ENCODE measurements at regions not wholly inside any gene's neighbourhood (a gene's known extent, or its start where the extent isn't known, plus 50 kb on each side); places are given as distances from the start of the nearest gene placed in this dataset.

DNA sequence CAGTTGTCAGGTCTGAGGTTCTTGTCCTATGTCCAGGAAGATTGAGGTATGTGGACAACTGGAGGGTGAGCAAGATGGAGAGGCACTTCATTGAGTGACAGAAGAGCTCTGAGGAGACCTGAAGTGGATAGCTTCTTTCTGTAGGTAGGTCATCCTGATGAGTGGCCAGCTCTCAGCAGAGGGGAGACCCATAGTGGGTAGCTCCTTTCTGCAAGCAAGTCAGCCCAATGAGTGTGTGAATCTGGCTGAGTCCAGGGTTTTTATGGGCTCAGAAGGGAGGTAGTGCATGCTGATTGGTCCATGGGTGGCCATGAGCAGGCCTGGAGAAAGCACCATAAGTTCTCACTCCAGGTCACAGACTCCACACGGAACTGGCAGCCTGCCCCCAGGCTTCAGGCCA lies 92.6 kb upstream of the GALNT5 start:
- intact Hi-C loops (cut with micrococcal nuclease; ENCODE audit: unreplicated experiment) (no loop called here), in situ Hi-C loops (cut with HindIII; ENCODE audit: extremely low pct_ligation_motif_present, low pct_unique_long_range_greater_than_20kb) (no loop called here)
- WGBS (ENCODE audit: low lambda C conversion rate): 0% methylated on average over 1 of the region's 1 CpG
- no peak overlapping the region for H3K9ac ChIP-seq (ENCODE audit: insufficient read depth, low read depth, low read length)
- no peak overlapping the region for H2AFZ ChIP-seq (ENCODE audit: low read length)
- ChIA-PET POLR2A (no interaction called here), CTCF (ENCODE audit: low intra/inter-chr PET ratio, low total read pairs) (no interaction called here)
- no peaks in the 10 kb centered on the region for H3K27me3 ChIP-seq (ENCODE audit: control insufficient read depth in 1 of 2, insufficient read depth in 2 of 2, low read length in 2 of 2)
- H3K4me3 ChIP-seq (replicated peaks in 1 of 3; ENCODE audit: insufficient read depth in 1 of 3, low read depth in 2 of 3, low read length in 3 of 3): no peak overlapping the region
- H3K36me3 ChIP-seq (replicated peaks in 1 of 2; ENCODE audit: control insufficient read depth in 1 of 2, insufficient read depth in 2 of 2, low read length in 2 of 2): no peaks in the 10 kb centered on the region
- BruUV-seq (replicated peaks): no TSS peak
- H3K27ac ChIP-seq (ENCODE audit: extremely low read length, insufficient read depth, low read length): no peak overlapping the region
- no peaks in the 10 kb centered on the region for H4K20me1 ChIP-seq (ENCODE audit: insufficient read depth, low read length)
- FAIRE-seq (no peak), DNase-seq (ENCODE audit: low spot score) (no peak), ATAC-seq (no peak)
- peaks cover 7% of the 10 kb centered on the region; the same call in 1 of the 2 replicates for H3K9me3 ChIP-seq (ENCODE audit: low read length)
- H3K4me1 ChIP-seq (ENCODE audit: insufficient read depth, low read length): no peaks in the 10 kb centered on the region
- H3K79me2 ChIP-seq (ENCODE audit: insufficient read depth, low read length): no peaks in the 10 kb centered on the region
- TF ChIP-seq RARA (CRISPR knock-in tag; IDR thresholded peaks at IDR 0.05) (no peak), HDAC1 (CRISPR knock-in tag; IDR thresholded peaks at IDR 0.05) (no peak), ETV5 (CRISPR knock-in tag; IDR thresholded peaks at IDR 0.05; ENCODE audit: borderline replicate concordance) (no peak), ZXDC (CRISPR knock-in tag; IDR thresholded peaks at IDR 0.05) (no peak), ISX (CRISPR knock-in tag; conservative IDR thresholded peaks at IDR 0.05) (no peak), RFX3 (CRISPR knock-in tag; IDR thresholded peaks at IDR 0.05) (no peak), SP5 (CRISPR knock-in tag; IDR thresholded peaks at IDR 0.05; ENCODE audit: borderline replicate concordance, low read depth) (no peak), ELF3 (CRISPR knock-in tag; IDR thresholded peaks at IDR 0.05) (no peak), TP53 (CRISPR knock-in tag; conservative IDR thresholded peaks at IDR 0.05) (no peak), NFE2L2 (IDR thresholded peaks at IDR 0.05; ENCODE audit: low read length) (no peak), GZF1 (CRISPR knock-in tag; IDR thresholded peaks at IDR 0.05) (no peak), ZNF556 (CRISPR knock-in tag; IDR thresholded peaks at IDR 0.05; ENCODE audit: borderline replicate concordance) (no peak), NFE2 (CRISPR knock-in tag; IDR thresholded peaks at IDR 0.05) (no peak), ZC3H13 (CRISPR knock-in tag; IDR thresholded peaks at IDR 0.05) (no peak), KLF6 (CRISPR knock-in tag; IDR thresholded peaks at IDR 0.05) (no peak)
- TF ChIP-seq, protein P1, sequence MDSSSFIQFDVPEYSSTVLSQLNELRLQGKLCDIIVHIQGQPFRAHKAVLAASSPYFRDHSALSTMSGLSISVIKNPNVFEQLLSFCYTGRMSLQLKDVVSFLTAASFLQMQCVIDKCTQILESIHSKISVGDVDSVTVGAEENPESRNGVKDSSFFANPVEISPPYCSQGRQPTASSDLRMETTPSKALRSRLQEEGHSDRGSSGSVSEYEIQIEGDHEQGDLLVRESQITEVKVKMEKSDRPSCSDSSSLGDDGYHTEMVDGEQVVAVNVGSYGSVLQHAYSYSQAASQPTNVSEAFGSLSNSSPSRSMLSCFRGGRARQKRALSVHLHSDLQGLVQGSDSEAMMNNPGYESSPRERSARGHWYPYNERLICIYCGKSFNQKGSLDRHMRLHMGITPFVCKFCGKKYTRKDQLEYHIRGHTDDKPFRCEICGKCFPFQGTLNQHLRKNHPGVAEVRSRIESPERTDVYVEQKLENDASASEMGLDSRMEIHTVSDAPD (CRISPR knock-in tag; IDR thresholded peaks at IDR 0.05): no peak
- TF ChIP-seq, protein P2, sequence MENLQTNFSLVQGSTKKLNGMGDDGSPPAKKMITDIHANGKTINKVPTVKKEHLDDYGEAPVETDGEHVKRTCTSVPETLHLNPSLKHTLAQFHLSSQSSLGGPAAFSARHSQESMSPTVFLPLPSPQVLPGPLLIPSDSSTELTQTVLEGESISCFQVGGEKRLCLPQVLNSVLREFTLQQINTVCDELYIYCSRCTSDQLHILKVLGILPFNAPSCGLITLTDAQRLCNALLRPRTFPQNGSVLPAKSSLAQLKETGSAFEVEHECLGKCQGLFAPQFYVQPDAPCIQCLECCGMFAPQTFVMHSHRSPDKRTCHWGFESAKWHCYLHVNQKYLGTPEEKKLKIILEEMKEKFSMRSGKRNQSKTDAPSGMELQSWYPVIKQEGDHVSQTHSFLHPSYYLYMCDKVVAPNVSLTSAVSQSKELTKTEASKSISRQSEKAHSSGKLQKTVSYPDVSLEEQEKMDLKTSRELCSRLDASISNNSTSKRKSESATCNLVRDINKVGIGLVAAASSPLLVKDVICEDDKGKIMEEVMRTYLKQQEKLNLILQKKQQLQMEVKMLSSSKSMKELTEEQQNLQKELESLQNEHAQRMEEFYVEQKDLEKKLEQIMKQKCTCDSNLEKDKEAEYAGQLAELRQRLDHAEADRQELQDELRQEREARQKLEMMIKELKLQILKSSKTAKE (CRISPR knock-in tag; IDR thresholded peaks at IDR 0.05; ENCODE audit: borderline replicate concordance): no peak
- TF ChIP-seq, protein P3, sequence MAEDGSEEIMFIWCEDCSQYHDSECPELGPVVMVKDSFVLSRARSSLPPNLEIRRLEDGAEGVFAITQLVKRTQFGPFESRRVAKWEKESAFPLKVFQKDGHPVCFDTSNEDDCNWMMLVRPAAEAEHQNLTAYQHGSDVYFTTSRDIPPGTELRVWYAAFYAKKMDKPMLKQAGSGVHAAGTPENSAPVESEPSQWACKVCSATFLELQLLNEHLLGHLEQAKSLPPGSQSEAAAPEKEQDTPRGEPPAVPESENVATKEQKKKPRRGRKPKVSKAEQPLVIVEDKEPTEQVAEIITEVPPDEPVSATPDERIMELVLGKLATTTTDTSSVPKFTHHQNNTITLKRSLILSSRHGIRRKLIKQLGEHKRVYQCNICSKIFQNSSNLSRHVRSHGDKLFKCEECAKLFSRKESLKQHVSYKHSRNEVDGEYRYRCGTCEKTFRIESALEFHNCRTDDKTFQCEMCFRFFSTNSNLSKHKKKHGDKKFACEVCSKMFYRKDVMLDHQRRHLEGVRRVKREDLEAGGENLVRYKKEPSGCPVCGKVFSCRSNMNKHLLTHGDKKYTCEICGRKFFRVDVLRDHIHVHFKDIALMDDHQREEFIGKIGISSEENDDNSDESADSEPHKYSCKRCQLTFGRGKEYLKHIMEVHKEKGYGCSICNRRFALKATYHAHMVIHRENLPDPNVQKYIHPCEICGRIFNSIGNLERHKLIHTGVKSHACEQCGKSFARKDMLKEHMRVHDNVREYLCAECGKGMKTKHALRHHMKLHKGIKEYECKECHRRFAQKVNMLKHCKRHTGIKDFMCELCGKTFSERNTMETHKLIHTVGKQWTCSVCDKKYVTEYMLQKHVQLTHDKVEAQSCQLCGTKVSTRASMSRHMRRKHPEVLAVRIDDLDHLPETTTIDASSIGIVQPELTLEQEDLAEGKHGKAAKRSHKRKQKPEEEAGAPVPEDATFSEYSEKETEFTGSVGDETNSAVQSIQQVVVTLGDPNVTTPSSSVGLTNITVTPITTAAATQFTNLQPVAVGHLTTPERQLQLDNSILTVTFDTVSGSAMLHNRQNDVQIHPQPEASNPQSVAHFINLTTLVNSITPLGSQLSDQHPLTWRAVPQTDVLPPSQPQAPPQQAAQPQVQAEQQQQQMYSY (CRISPR knock-in tag; IDR thresholded peaks at IDR 0.05): no peak
- no peak overlapping the region for H3K4me2 ChIP-seq (ENCODE audit: low read depth, low read length)

Measured in HepG2 (cell line).